HG02943 (cell line): ENCODE measurements at regions not wholly inside any gene's neighbourhood (a gene's known extent, or its start where the extent isn't known, plus 50 kb on each side); places are given as distances from the start of the nearest gene placed in this dataset.
"Not testable (repeated sequence)": the region's sequence is repeated elsewhere in the genome, so short reads cannot be mapped to it uniquely, and the experiment has no call there.

Experiments used
- ATAC-seq: cut with Tn5 transposase; IDR thresholded peaks from one replicate; pipeline ENCODE4 v1.9.1; 2021; ENCODE audit warnings: mild to moderate bottlenecking, low read depth, moderate library complexity; ENCODE audit not compliant: unreplicated experiment

GRCh38 chr5:102068870-102069269 lies 227.2 kb downstream of the SLCO4C1 start:
- no peak for ATAC-seq

GRCh38 chr5:102049517-102049916 lies 246.6 kb downstream of the SLCO4C1 start:
- ATAC-seq: no peak

GRCh38 chr5:102048940-102049339 lies 247.1 kb downstream of the SLCO4C1 start:
- ATAC-seq: no peak

- ATAC-seq: not testable (repeated sequence)
Measured at GRCh38 chr5:102047073-102047472, 249.0 kb downstream of the SLCO4C1 start.

- no peak for ATAC-seq
Measured at GRCh38 chr5:102040326-102040725, 255.8 kb downstream of the SLCO4C1 start.

- ATAC-seq: no peak
Measured at GRCh38 chr5:102036927-102037326, 259.2 kb downstream of the SLCO4C1 start.

GRCh38 chr5:102031711-102032110 lies 264.4 kb downstream of the SLCO4C1 start:
- no peak for ATAC-seq

GRCh38 chr5:102018690-102019089 lies 277.4 kb downstream of the SLCO4C1 start:
- no peak for ATAC-seq

- ATAC-seq: no peak
Measured at GRCh38 chr5:102018279-102018678, 277.8 kb downstream of the SLCO4C1 start.

- no peak for ATAC-seq
Measured at GRCh38 chr5:102014371-102014770, 281.7 kb downstream of the SLCO4C1 start.

GRCh38 chr5:102010644-102011043 lies 285.4 kb downstream of the SLCO4C1 start:
- ATAC-seq: no peak

GRCh38 chr5:101997235-101997634 lies 298.8 kb downstream of the SLCO4C1 start:
- no peak for ATAC-seq

GRCh38 chr5:101995585-101995984 lies 300.5 kb downstream of the SLCO4C1 start:
- ATAC-seq: no peak

GRCh38 chr5:101991486-101991885 lies 304.6 kb downstream of the SLCO4C1 start:
- ATAC-seq: no peak

GRCh38 chr5:101989659-101990058 lies 306.4 kb downstream of the SLCO4C1 start:
- ATAC-seq: no peak

- ATAC-seq: peak; percentile 90
Measured at GRCh38 chr5:101977729-101978345, 318.2 kb downstream of the SLCO4C1 start.

GRCh38 chr5:101976933-101977332 lies 319.2 kb downstream of the SLCO4C1 start:
- no peak for ATAC-seq

- ATAC-seq: no peak
Measured at GRCh38 chr5:101969742-101970141, 326.3 kb downstream of the SLCO4C1 start.

- no peak for ATAC-seq
Measured at GRCh38 chr5:101966476-101966875, 329.6 kb downstream of the SLCO4C1 start.

GRCh38 chr5:101955891-101956290 lies 340.2 kb downstream of the SLCO4C1 start:
- no peak for ATAC-seq

GRCh38 chr5:101950019-101950418 lies 346.1 kb downstream of the SLCO4C1 start:
- no peak for ATAC-seq

- no peak for ATAC-seq
Measured at GRCh38 chr5:101948615-101949014, 347.5 kb downstream of the SLCO4C1 start.

- ATAC-seq: no peak
Measured at GRCh38 chr5:101943784-101944183, 352.3 kb downstream of the SLCO4C1 start.
